ENCODE measurements at regions not wholly inside any gene's neighbourhood (a gene's known extent, or its start where the extent isn't known, plus 50 kb on each side); places are given as distances from the start of the nearest gene placed in this dataset.

GRCh38 chr3:99586701-99587100 lies 51.7 kb upstream of the COL8A1 start:
- H3K27ac ChIP-seq: no peak overlapping the region
- no peak for TF ChIP-seq POLR2AphosphoS5 (IDR thresholded peaks at IDR 0.05)
- no peak for TF ChIP-seq CTCF (IDR thresholded peaks at IDR 0.05)
- no peak for TF ChIP-seq POLR2A (IDR thresholded peaks at IDR 0.05)
- TF ChIP-seq EP300 (IDR thresholded peaks at IDR 0.05): no peak
- ATAC-seq: no peak
- no peak overlapping the region for H3K4me3 ChIP-seq
- no peaks in the 10 kb centered on the region for H3K9me3 ChIP-seq
- no peaks in the 10 kb centered on the region for H3K36me3 ChIP-seq
- WGBS, 2 donors (ENCODE audit: low coverage in 1 of 2): 61 to 64% methylated on average over 3 of the region's 3 CpGs
- no peaks in the 10 kb centered on the region for H3K4me1 ChIP-seq
- H3K27me3 ChIP-seq: no peaks in the 10 kb centered on the region

- Histone ChIP-seq H3K9me3 (peaks cover 0 to 7% (median 0%) of the 10 kb centered on the region in 3 donors), H3K4me1 (no peaks in the 10 kb centered on the region), H3K4me3 (no peak overlapping the region), H3K27me3 (no peaks in the 10 kb centered on the region), H3K27ac (no peak overlapping the region), H3K36me3 (no peaks in the 10 kb centered on the region)
- WGBS, 2 donors (ENCODE audit: low coverage in 1 of 2): 77 to 83% methylated on average over 3 of the region's 3 CpGs
- TF ChIP-seq POLR2A (IDR thresholded peaks at IDR 0.05) (no peak), POLR2AphosphoS5 (IDR thresholded peaks at IDR 0.05) (no peak)
- ATAC-seq: no peak
Measured at GRCh38 chr3:99579965-99580364, 58.4 kb upstream of the COL8A1 start.

GRCh38 chr3:99579246-99579645 lies 59.1 kb upstream of the COL8A1 start:
- H3K27me3 ChIP-seq: no peaks in the 10 kb centered on the region
- H3K4me1 ChIP-seq: no peaks in the 10 kb centered on the region
- TF ChIP-seq POLR2AphosphoS5 (IDR thresholded peaks at IDR 0.05): no peak
- TF ChIP-seq EP300 (IDR thresholded peaks at IDR 0.05): no peak
- TF ChIP-seq CTCF (IDR thresholded peaks at IDR 0.05): no peak
- no peak for TF ChIP-seq POLR2A (IDR thresholded peaks at IDR 0.05)
- H3K9me3 ChIP-seq: peaks cover 0 to 10% (median 0%) of the 10 kb centered on the region in 3 donors
- no peak overlapping the region for H3K27ac ChIP-seq
- ATAC-seq: no peak
- no peaks in the 10 kb centered on the region for H3K36me3 ChIP-seq
- no peak overlapping the region for H3K4me3 ChIP-seq
- 75 to 78% methylated on average over 3 to 4 of the region's 4 CpGs for WGBS, 2 donors (ENCODE audit: low coverage in 1 of 2)

GRCh38 chr3:99578339-99578970 lies 59.9 kb upstream of the COL8A1 start:
- H3K4me3 ChIP-seq: no peak overlapping the region
- WGBS, 2 donors (ENCODE audit: low coverage in 1 of 2): 90 to 100% methylated on average over 1 of the region's 1 CpG
- H3K27ac ChIP-seq: no peak overlapping the region
- H3K36me3 ChIP-seq: no peaks in the 10 kb centered on the region
- H3K4me1 ChIP-seq: no peaks in the 10 kb centered on the region
- no peak for ATAC-seq
- H3K9me3 ChIP-seq: peaks cover 0 to 10% (median 0%) of the 10 kb centered on the region in 3 donors
- H3K27me3 ChIP-seq: no peaks in the 10 kb centered on the region
- TF ChIP-seq POLR2AphosphoS5 (IDR thresholded peaks at IDR 0.05): no peak
- no peak for TF ChIP-seq CTCF (IDR thresholded peaks at IDR 0.05)
- no peak for TF ChIP-seq POLR2A (IDR thresholded peaks at IDR 0.05)
- no peak for TF ChIP-seq EP300 (IDR thresholded peaks at IDR 0.05)

- Histone ChIP-seq H3K27ac (no peak overlapping the region), H3K27me3 (no peaks in the 10 kb centered on the region), H3K4me3 (no peak overlapping the region), H3K4me1 (no peaks in the 10 kb centered on the region), H3K36me3 (no peaks in the 10 kb centered on the region), H3K9me3 (peaks cover 0 to 10% (median 0%) of the 10 kb centered on the region in 3 donors)
- 88 to 90% methylated on average over 4 of the region's 4 CpGs for WGBS, 2 donors (ENCODE audit: low coverage in 1 of 2)
- no peak for ATAC-seq
- TF ChIP-seq POLR2AphosphoS5 (IDR thresholded peaks at IDR 0.05) (no peak), POLR2A (IDR thresholded peaks at IDR 0.05) (no peak), EP300 (IDR thresholded peaks at IDR 0.05) (no peak)
Measured at GRCh38 chr3:99576904-99577559, 61.4 kb upstream of the COL8A1 start.

- no peaks in the 10 kb centered on the region for H3K27me3 ChIP-seq
- H3K36me3 ChIP-seq: no peaks in the 10 kb centered on the region
- peaks cover 0 to 10% (median 0%) of the 10 kb centered on the region in 3 donors for H3K9me3 ChIP-seq
- ATAC-seq: no peak
- no peaks in the 10 kb centered on the region for H3K4me1 ChIP-seq
- WGBS, 2 donors (ENCODE audit: low coverage in 1 of 2): 83 to 100% methylated on average over 1 to 2 of the region's 2 CpGs
- no peak overlapping the region for H3K4me3 ChIP-seq
- no peak overlapping the region for H3K27ac ChIP-seq
- TF ChIP-seq POLR2A (IDR thresholded peaks at IDR 0.05) (no peak), POLR2AphosphoS5 (IDR thresholded peaks at IDR 0.05) (no peak)
Measured at GRCh38 chr3:99575683-99576082, 62.7 kb upstream of the COL8A1 start.

Measured in gastroesophageal sphincter (tissue), 4 donors.